ENCODE measurements at regions not wholly inside any gene's neighbourhood (a gene's known extent, or its start where the extent isn't known, plus 50 kb on each side); places are given as distances from the start of the nearest gene placed in this dataset.

DNA sequence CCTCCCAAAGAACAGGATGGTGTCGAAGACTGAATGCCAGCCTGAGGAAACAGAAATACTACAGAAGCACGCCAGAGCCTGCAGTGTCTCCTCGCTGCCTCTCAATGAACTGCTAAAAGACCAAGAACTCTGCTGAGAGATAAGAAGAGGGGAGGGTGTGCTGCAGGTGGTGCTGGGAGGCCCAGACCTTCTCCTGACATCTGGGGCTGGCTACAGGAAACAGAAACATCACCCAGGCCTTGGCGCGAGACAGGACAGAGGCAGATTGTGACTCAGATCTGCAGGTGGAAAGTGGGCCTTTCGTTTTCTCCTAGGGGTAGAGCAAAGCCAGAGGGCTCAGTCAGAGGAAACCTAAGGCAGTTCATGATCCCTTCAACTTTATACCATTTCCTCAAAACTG, 250.3 kb upstream of the TCF4 start:
- DNase-seq (ENCODE audit: low read depth) = no peak
- H3K4me3 ChIP-seq (ENCODE audit: low read length) = no peak overlapping the region
- TF ChIP-seq, protein P1, sequence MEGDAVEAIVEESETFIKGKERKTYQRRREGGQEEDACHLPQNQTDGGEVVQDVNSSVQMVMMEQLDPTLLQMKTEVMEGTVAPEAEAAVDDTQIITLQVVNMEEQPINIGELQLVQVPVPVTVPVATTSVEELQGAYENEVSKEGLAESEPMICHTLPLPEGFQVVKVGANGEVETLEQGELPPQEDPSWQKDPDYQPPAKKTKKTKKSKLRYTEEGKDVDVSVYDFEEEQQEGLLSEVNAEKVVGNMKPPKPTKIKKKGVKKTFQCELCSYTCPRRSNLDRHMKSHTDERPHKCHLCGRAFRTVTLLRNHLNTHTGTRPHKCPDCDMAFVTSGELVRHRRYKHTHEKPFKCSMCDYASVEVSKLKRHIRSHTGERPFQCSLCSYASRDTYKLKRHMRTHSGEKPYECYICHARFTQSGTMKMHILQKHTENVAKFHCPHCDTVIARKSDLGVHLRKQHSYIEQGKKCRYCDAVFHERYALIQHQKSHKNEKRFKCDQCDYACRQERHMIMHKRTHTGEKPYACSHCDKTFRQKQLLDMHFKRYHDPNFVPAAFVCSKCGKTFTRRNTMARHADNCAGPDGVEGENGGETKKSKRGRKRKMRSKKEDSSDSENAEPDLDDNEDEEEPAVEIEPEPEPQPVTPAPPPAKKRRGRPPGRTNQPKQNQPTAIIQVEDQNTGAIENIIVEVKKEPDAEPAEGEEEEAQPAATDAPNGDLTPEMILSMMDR (conservative IDR thresholded peaks at IDR 0.05; ENCODE audit: low read length) = no peak

- peak; percentile 99 for DNase-seq (ENCODE audit: low read depth)
- H3K4me3 ChIP-seq (ENCODE audit: low read length) = no peak overlapping the region
- TF ChIP-seq, protein P1 (conservative IDR thresholded peaks at IDR 0.05; ENCODE audit: low read length) = no peak
These were observed 245.6 kb upstream of the TCF4 start for GRCh38 chr18:55833543-55833942.

DNA sequence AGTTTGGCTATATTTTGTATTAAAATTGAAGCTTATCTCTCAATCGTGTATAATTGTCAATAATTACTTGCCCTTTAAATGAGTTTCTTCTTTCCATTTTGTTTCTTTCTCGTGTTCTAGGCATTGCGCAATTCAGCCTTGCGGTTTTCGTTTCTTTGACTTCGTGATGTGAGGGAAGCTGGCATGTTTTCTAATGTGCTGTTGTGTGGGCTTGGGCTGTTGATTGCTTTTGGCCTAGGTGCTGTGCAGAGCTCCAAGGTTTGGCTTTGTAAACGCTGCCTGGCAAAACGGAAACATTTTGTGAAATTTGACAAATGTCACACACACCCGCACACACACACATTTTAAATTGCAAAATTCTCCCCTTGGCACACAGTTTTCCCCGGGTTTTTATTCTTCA, 242.6 kb upstream of the TCF4 start:
- TF ChIP-seq, protein P1 (conservative IDR thresholded peaks at IDR 0.05; ENCODE audit: low read length) = no peak
- DNase-seq (ENCODE audit: low read depth) = peak; percentile 45
- H3K4me3 ChIP-seq (ENCODE audit: low read length) = no peak overlapping the region

- no peak overlapping the region for H3K4me3 ChIP-seq (ENCODE audit: low read length)
- TF ChIP-seq, protein P1 (conservative IDR thresholded peaks at IDR 0.05; ENCODE audit: low read length) = no peak
- peak; percentile 50 for DNase-seq (ENCODE audit: low read depth)
These were observed 233.2 kb upstream of the TCF4 start for GRCh38 chr18:55821219-55821618.

DNA sequence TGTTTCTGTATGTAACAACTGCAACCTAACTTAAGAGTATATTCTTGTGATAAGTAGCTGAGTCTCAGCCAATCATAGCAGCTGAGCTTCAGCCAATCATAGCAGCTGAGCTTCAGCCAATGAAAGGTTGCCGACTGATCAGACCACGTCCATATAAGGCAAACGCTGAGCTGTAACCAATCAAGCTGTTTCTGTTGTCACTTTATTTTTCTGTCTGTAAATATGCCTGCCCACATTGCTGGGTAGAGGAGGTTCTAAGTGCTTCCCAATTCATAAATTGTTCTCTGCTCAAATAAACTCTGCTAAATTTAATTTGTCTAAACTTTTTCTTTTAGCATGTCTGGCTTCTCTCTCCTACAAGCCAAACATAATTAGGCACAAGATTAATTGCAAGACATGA, 231.5 kb upstream of the TCF4 start:
- no peak overlapping the region for H3K4me3 ChIP-seq (ENCODE audit: low read length)
- TF ChIP-seq, protein P1 (conservative IDR thresholded peaks at IDR 0.05; ENCODE audit: low read length) = no peak
- DNase-seq (ENCODE audit: low read depth) = no peak

DNA sequence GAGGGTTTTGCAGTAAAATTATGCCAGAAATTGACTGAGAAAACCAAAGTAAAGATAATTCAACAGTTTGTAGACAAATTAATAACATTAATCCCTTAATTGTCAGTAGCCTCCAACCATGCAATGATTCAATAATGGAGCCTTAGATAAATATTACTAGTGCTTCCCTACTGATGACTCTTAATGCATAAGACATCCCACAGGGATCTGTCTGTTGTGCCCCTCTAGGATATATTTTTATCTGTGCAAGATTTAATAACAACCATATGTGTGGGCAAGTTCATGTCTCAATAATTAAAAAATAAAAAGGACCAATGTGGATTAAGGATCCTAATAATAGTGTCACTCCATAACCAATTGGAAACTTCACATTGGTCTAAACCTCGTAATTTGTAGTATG, 230.3 kb upstream of the TCF4 start:
- H3K4me3 ChIP-seq (ENCODE audit: low read length) = no peak overlapping the region
- no peak for DNase-seq (ENCODE audit: low read depth)
- TF ChIP-seq, protein P1 (conservative IDR thresholded peaks at IDR 0.05; ENCODE audit: low read length) = no peak

- H3K4me3 ChIP-seq (ENCODE audit: low read length) = no peak overlapping the region
- TF ChIP-seq, protein P1 (conservative IDR thresholded peaks at IDR 0.05; ENCODE audit: low read length) = no peak
- DNase-seq (ENCODE audit: low read depth) = no peak
These were observed 223.9 kb upstream of the TCF4 start for GRCh38 chr18:55811925-55812324.
